ENCODE measurements at regions not wholly inside any gene's neighbourhood (a gene's known extent, or its start where the extent isn't known, plus 50 kb on each side); places are given as distances from the start of the nearest gene placed in this dataset.
A peak's percentile ranks its signal among the peaks of the same experiment; 100 is the strongest.
"Not testable (repeated sequence)": the region's sequence is repeated elsewhere in the genome, so short reads cannot be mapped to it uniquely, and the experiment has no call there.

- FAIRE-seq = no peak
Measured at GRCh38 chr4:89492581-89493071, 185.0 kb upstream of the GPRIN3 start.

- FAIRE-seq = no peak
Measured at GRCh38 chr4:89491761-89492160, 184.2 kb upstream of the GPRIN3 start.

- not testable (repeated sequence) for FAIRE-seq
Measured at GRCh38 chr4:89489921-89490431, 182.4 kb upstream of the GPRIN3 start.

- no peak for FAIRE-seq
Measured at GRCh38 chr4:89489338-89489771, 181.8 kb upstream of the GPRIN3 start.

GRCh38 chr4:89488736-89489135 is 181.1 kb upstream of the GPRIN3 start:
- no peak for FAIRE-seq

- FAIRE-seq = no peak
Measured at GRCh38 chr4:89486673-89487072, 179.1 kb upstream of the GPRIN3 start.

GRCh38 chr4:89486042-89486441 is 178.4 kb upstream of the GPRIN3 start:
- FAIRE-seq = peak; percentile 84

GRCh38 chr4:89483833-89484232 is 176.2 kb upstream of the GPRIN3 start:
- no peak for FAIRE-seq

- no peak for FAIRE-seq
Measured at GRCh38 chr4:89482926-89483595, 175.5 kb upstream of the GPRIN3 start.

GRCh38 chr4:89482251-89482650 is 174.7 kb upstream of the GPRIN3 start:
- FAIRE-seq = peak; percentile 96

GRCh38 chr4:89469930-89470375 is 162.4 kb upstream of the GPRIN3 start:
- FAIRE-seq = no peak

- no peak for FAIRE-seq
Measured at GRCh38 chr4:89469516-89469915, 161.9 kb upstream of the GPRIN3 start.

GRCh38 chr4:89468602-89469001 is 161.0 kb upstream of the GPRIN3 start:
- no peak for FAIRE-seq

- no peak for FAIRE-seq
Measured at GRCh38 chr4:89463341-89463740, 155.7 kb upstream of the GPRIN3 start.

GRCh38 chr4:89447543-89447942 is 139.9 kb upstream of the GPRIN3 start:
- FAIRE-seq = no peak

- FAIRE-seq = no peak
Measured at GRCh38 chr4:89446193-89446592, 138.6 kb upstream of the GPRIN3 start.

- FAIRE-seq = no peak
Measured at GRCh38 chr4:89439533-89439932, 131.9 kb upstream of the GPRIN3 start.

- FAIRE-seq = peak; percentile 71
Measured at GRCh38 chr4:89438102-89438831, 130.7 kb upstream of the GPRIN3 start.

- peak; percentile 95 for FAIRE-seq
Measured at GRCh38 chr4:89434364-89434988, 126.9 kb upstream of the GPRIN3 start.

- FAIRE-seq = no peak
Measured at GRCh38 chr4:89427782-89428181, 120.2 kb upstream of the GPRIN3 start.

GRCh38 chr4:89425023-89425422 is 117.4 kb upstream of the GPRIN3 start:
- no peak for FAIRE-seq

- FAIRE-seq = no peak
Measured at GRCh38 chr4:89422441-89422990, 114.9 kb upstream of the GPRIN3 start.

GRCh38 chr4:89420507-89420906 is 112.9 kb upstream of the GPRIN3 start:
- no peak for FAIRE-seq
